ENCODE measurements at regions not wholly inside any gene's neighbourhood (a gene's known extent, or its start where the extent isn't known, plus 50 kb on each side); places are given as distances from the start of the nearest gene placed in this dataset.

DNA sequence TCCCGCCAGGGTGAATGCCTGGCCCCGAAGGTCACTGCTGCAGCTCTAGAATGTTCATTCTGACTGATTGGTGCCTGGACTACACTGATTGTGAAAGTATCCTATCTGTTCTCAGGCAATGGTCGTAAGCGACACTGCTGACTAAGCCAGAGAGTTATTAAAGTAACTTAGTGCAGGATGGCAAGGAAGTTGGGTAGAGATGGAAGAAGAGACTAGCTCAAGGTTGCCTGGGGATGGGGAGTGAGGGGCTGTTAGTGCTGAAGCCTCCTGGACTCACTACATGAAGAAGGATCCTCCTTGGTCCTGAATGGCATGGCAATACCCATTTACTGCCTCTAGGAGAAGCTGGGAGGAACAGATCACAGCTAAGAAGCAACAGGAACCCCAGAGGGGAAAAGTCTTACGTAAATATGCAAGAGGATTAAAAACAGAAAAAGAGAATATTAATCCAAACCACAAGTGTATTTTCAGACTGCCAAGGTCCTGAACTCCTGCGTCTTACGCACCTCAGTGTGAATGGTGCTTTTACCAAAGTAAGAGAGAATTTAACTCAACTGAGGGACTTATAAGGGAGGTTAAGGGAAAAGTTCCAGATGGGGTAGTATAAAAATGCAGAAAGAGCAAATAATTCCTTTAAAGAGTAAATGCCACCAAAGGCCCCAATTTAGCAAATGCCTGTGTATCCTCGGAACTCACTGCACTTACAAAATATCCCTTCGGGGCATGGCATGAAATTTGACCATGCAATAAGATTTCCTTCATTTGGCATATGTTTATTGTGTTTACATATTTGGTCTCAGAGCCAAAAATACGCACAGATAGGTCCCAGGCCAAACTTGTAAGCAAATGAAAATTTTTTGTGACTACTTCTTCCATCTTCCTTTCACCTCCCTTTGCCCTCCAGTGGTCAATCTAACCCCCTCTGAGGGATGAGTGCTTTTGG lies 64.0 kb upstream of the DGKG start:
- ATAC-seq (ENCODE audit: insufficient read depth, low read depth) = no peak
- no peak for DNase-seq
- H3K27ac ChIP-seq (ENCODE audit: low read length) = no peak overlapping the region

GRCh38 chr3:186421946-186422345 lies 59.9 kb upstream of the DGKG start:
- DNase-seq = no peak
- no peak overlapping the region for H3K4me3 ChIP-seq (ENCODE audit: low read depth in 1 of 2, low read length in 2 of 2)
- no peaks in the 10 kb centered on the region for H3K36me3 ChIP-seq (ENCODE audit: insufficient read depth, low read length)
- no peak overlapping the region for H3K27ac ChIP-seq (ENCODE audit: low read length)
- no peak for ATAC-seq (ENCODE audit: insufficient read depth, low read depth)
- H3K4me1 ChIP-seq (ENCODE audit: insufficient read depth, low read length) = no peaks in the 10 kb centered on the region
- peaks cover 18% of the 10 kb centered on the region for H3K27me3 ChIP-seq (ENCODE audit: insufficient read depth, low read length, poor library complexity)
- no peak overlapping the region for H2AFZ ChIP-seq (ENCODE audit: low read depth, low read length)
- H3K9me3 ChIP-seq (ENCODE audit: insufficient read depth, low read length, severe bottlenecking) = no peaks in the 10 kb centered on the region
- no peak overlapping the region for H3K9ac ChIP-seq (ENCODE audit: low read depth, low read length)
- H3K79me2 ChIP-seq (ENCODE audit: insufficient read depth, low read length) = no peaks in the 10 kb centered on the region
- no peak for TF ChIP-seq CTCF (IDR thresholded peaks at IDR 0.05; ENCODE audit: borderline replicate concordance, extremely low read depth, low read length, poor library complexity, severe bottlenecking)
- no peak for TF ChIP-seq EZH2 (IDR thresholded peaks at IDR 0.05; ENCODE audit: borderline replicate concordance, low read depth, low read length, severe bottlenecking)
- H3K4me2 ChIP-seq (ENCODE audit: insufficient read depth, low read length) = no peak overlapping the region
- H4K20me1 ChIP-seq (ENCODE audit: insufficient read depth, low read length) = no peaks in the 10 kb centered on the region

More for the DNA sequence above, 64.0 kb upstream of the DGKG start:
- Histone ChIP-seq H2AFZ (ENCODE audit: low read depth, low read length) (no peak overlapping the region), H3K4me2 (ENCODE audit: insufficient read depth, low read length) (no peak overlapping the region), H4K20me1 (ENCODE audit: insufficient read depth, low read length) (no peaks in the 10 kb centered on the region), H3K4me1 (ENCODE audit: insufficient read depth, low read length) (no peaks in the 10 kb centered on the region), H3K27me3 (ENCODE audit: insufficient read depth, low read length, poor library complexity) (peaks cover 8% of the 10 kb centered on the region), H3K4me3 (ENCODE audit: low read depth in 1 of 2, low read length in 2 of 2) (no peak overlapping the region), H3K9ac (ENCODE audit: low read depth, low read length) (no peak overlapping the region), H3K36me3 (ENCODE audit: insufficient read depth, low read length) (no peaks in the 10 kb centered on the region), H3K9me3 (ENCODE audit: insufficient read depth, low read length, severe bottlenecking) (no peaks in the 10 kb centered on the region), H3K79me2 (ENCODE audit: insufficient read depth, low read length) (no peaks in the 10 kb centered on the region)
- TF ChIP-seq EZH2 (IDR thresholded peaks at IDR 0.05; ENCODE audit: borderline replicate concordance, low read depth, low read length, severe bottlenecking) (no peak), CTCF (IDR thresholded peaks at IDR 0.05; ENCODE audit: borderline replicate concordance, extremely low read depth, low read length, poor library complexity, severe bottlenecking) (no peak)

- H3K27ac ChIP-seq (ENCODE audit: low read length) = no peak overlapping the region
These were observed 56.7 kb upstream of the DGKG start for GRCh38 chr3:186418671-186419145.

More at GRCh38 chr3:186418671-186419145, 56.7 kb upstream of the DGKG start:
- no peaks in the 10 kb centered on the region for H3K9me3 ChIP-seq (ENCODE audit: insufficient read depth, low read length, severe bottlenecking)
- H3K4me1 ChIP-seq (ENCODE audit: insufficient read depth, low read length) = no peaks in the 10 kb centered on the region
- H3K36me3 ChIP-seq (ENCODE audit: insufficient read depth, low read length) = no peaks in the 10 kb centered on the region
- no peak overlapping the region for H3K4me2 ChIP-seq (ENCODE audit: insufficient read depth, low read length)
- H2AFZ ChIP-seq (ENCODE audit: low read depth, low read length) = no peak overlapping the region
- H3K27me3 ChIP-seq (ENCODE audit: insufficient read depth, low read length, poor library complexity) = peaks cover 22% of the 10 kb centered on the region
- ATAC-seq (ENCODE audit: insufficient read depth, low read depth) (no peak), DNase-seq (no peak)
- no peaks in the 10 kb centered on the region for H4K20me1 ChIP-seq (ENCODE audit: insufficient read depth, low read length)
- no peaks in the 10 kb centered on the region for H3K79me2 ChIP-seq (ENCODE audit: insufficient read depth, low read length)
- no peak overlapping the region for H3K4me3 ChIP-seq (ENCODE audit: low read depth in 1 of 2, low read length in 2 of 2)
- no peak overlapping the region for H3K9ac ChIP-seq (ENCODE audit: low read depth, low read length)
- TF ChIP-seq EZH2 (IDR thresholded peaks at IDR 0.05; ENCODE audit: borderline replicate concordance, low read depth, low read length, severe bottlenecking) = no peak
- TF ChIP-seq CTCF (IDR thresholded peaks at IDR 0.05; ENCODE audit: borderline replicate concordance, extremely low read depth, low read length, poor library complexity, severe bottlenecking) = no peak
